ENCODE measurements at regions not wholly inside any gene's neighbourhood (a gene's known extent, or its start where the extent isn't known, plus 50 kb on each side); places are given as distances from the start of the nearest gene placed in this dataset.

- Histone ChIP-seq H3K36me3 (replicated peaks in 1 of 2; ENCODE audit: control insufficient read depth in 1 of 2, insufficient read depth in 2 of 2, low read length in 1 of 2) (no peaks in the 10 kb centered on the region), H3K27me3 (ENCODE audit: insufficient read depth) (no peaks in the 10 kb centered on the region), H4K20me1 (ENCODE audit: insufficient read depth) (no peaks in the 10 kb centered on the region), H3K9me3 (no peaks in the 10 kb centered on the region), H3K4me2 (no peak overlapping the region), H3K79me2 (ENCODE audit: insufficient read depth) (no peaks in the 10 kb centered on the region), H3K27ac (ENCODE audit: low read depth in 2 of 2, low read length in 1 of 2) (no peak overlapping the region), H2AFZ (ENCODE audit: low read depth) (no peak overlapping the region), H3K4me1 (ENCODE audit: control insufficient read depth in 1 of 2, insufficient read depth in 2 of 2, low read depth in 1 of 2, low read length in 1 of 2) (no peaks in the 10 kb centered on the region), H3K9ac (no peak overlapping the region), H3K4me3 (ENCODE audit: low read depth in 2 of 2, low read length in 1 of 2) (no peak overlapping the region), H3F3A (replicated peaks; ENCODE audit: insufficient read depth) (no peaks in the 10 kb centered on the region), H3K9me2 (no peaks in the 10 kb centered on the region)
- ChIA-PET CTCF (interaction anchor here (1.2 to 1.5 kb wide), 2 partner anchors 12 to 134 kb away, joined by 3 read pairs; no protein-coding TSS in a partner anchor), POLR2A (no interaction called here)
- no peak for DNase-seq
- no peak for TF ChIP-seq RXRA (IDR thresholded peaks at IDR 0.05; ENCODE audit: borderline replicate concordance, low read depth)
- TF ChIP-seq POLR2AphosphoS5 (IDR thresholded peaks at IDR 0.05; ENCODE audit: low read depth, low read length): no peak
- no peak for TF ChIP-seq RCOR1 (IDR thresholded peaks at IDR 0.05; ENCODE audit: low read length)
- no peak for TF ChIP-seq ELF1 (IDR thresholded peaks at IDR 0.05)
- TF ChIP-seq TAF1 (IDR thresholded peaks at IDR 0.05; ENCODE audit: borderline replicate concordance, low read depth, low read length): no peak
- no peak for TF ChIP-seq TEAD4 (IDR thresholded peaks at IDR 0.05; ENCODE audit: borderline replicate concordance, insufficient read depth)
- TF ChIP-seq, protein P1, sequence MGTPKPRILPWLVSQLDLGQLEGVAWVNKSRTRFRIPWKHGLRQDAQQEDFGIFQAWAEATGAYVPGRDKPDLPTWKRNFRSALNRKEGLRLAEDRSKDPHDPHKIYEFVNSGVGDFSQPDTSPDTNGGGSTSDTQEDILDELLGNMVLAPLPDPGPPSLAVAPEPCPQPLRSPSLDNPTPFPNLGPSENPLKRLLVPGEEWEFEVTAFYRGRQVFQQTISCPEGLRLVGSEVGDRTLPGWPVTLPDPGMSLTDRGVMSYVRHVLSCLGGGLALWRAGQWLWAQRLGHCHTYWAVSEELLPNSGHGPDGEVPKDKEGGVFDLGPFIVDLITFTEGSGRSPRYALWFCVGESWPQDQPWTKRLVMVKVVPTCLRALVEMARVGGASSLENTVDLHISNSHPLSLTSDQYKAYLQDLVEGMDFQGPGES (IDR thresholded peaks at IDR 0.05; ENCODE audit: low read depth, low read length): no peak
- TF ChIP-seq CTCF (IDR thresholded peaks at IDR 0.05): no peak
- TF ChIP-seq TCF12 (IDR thresholded peaks at IDR 0.05): no peak
- no peak for TF ChIP-seq RFX5 (IDR thresholded peaks at IDR 0.05; ENCODE audit: low read length)
- 9% methylated on average over 1 of the region's 1 CpG for WGBS (ENCODE audit: low lambda C conversion rate)
Observed at GRCh38 chr4:183384516-183384915, 59.9 kb upstream of the CDKN2AIP start.

GRCh38 chr4:183384983-183385382 lies 59.5 kb upstream of the CDKN2AIP start:
- CTCF ChIA-PET: interaction anchor here (1.2 to 1.5 kb wide), 2 partner anchors 12 to 135 kb away, joined by 3 read pairs; no protein-coding TSS in a partner anchor
- no peak for TF ChIP-seq CTCF (IDR thresholded peaks at IDR 0.05)
- TF ChIP-seq, protein P2, sequence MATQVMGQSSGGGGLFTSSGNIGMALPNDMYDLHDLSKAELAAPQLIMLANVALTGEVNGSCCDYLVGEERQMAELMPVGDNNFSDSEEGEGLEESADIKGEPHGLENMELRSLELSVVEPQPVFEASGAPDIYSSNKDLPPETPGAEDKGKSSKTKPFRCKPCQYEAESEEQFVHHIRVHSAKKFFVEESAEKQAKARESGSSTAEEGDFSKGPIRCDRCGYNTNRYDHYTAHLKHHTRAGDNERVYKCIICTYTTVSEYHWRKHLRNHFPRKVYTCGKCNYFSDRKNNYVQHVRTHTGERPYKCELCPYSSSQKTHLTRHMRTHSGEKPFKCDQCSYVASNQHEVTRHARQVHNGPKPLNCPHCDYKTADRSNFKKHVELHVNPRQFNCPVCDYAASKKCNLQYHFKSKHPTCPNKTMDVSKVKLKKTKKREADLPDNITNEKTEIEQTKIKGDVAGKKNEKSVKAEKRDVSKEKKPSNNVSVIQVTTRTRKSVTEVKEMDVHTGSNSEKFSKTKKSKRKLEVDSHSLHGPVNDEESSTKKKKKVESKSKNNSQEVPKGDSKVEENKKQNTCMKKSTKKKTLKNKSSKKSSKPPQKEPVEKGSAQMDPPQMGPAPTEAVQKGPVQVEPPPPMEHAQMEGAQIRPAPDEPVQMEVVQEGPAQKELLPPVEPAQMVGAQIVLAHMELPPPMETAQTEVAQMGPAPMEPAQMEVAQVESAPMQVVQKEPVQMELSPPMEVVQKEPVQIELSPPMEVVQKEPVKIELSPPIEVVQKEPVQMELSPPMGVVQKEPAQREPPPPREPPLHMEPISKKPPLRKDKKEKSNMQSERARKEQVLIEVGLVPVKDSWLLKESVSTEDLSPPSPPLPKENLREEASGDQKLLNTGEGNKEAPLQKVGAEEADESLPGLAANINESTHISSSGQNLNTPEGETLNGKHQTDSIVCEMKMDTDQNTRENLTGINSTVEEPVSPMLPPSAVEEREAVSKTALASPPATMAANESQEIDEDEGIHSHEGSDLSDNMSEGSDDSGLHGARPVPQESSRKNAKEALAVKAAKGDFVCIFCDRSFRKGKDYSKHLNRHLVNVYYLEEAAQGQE (IDR thresholded peaks at IDR 0.05; ENCODE audit: low read depth, low read length): no peak
- no peak for TF ChIP-seq GABPA (IDR thresholded peaks at IDR 0.05; ENCODE audit: low read depth)
- no peak for TF ChIP-seq FOXM1 (IDR thresholded peaks at IDR 0.05; ENCODE audit: low read depth)
- TF ChIP-seq FOSL2 (IDR thresholded peaks at IDR 0.05; ENCODE audit: borderline replicate concordance, low read depth): no peak
- no peak for TF ChIP-seq CHD2 (IDR thresholded peaks at IDR 0.05; ENCODE audit: low read length, partially characterized antibody)
- TF ChIP-seq, protein P3, sequence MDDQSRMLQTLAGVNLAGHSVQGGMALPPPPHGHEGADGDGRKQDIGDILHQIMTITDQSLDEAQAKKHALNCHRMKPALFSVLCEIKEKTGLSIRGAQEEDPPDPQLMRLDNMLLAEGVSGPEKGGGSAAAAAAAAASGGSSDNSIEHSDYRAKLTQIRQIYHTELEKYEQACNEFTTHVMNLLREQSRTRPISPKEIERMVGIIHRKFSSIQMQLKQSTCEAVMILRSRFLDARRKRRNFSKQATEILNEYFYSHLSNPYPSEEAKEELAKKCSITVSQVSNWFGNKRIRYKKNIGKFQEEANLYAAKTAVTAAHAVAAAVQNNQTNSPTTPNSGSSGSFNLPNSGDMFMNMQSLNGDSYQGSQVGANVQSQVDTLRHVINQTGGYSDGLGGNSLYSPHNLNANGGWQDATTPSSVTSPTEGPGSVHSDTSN (IDR thresholded peaks at IDR 0.05): no peak
- TF ChIP-seq GATA2 (CRISPR knock-in tag; IDR thresholded peaks at IDR 0.05): no peak
- TF ChIP-seq SIN3A (IDR thresholded peaks at IDR 0.05; ENCODE audit: borderline replicate concordance, low read depth, low read length): no peak
- TF ChIP-seq YY1 (IDR thresholded peaks at IDR 0.05; ENCODE audit: low read depth): no peak
- no peak for TF ChIP-seq SMC3 (IDR thresholded peaks at IDR 0.05; ENCODE audit: low read depth, low read length)
- no peak for TF ChIP-seq JUND (IDR thresholded peaks at IDR 0.05)

More at GRCh38 chr4:183384983-183385382, 59.5 kb upstream of the CDKN2AIP start:
- Histone ChIP-seq H3K9me3 (no peaks in the 10 kb centered on the region), H2AFZ (ENCODE audit: low read depth) (no peak overlapping the region), H3K27ac (ENCODE audit: low read depth in 2 of 2, low read length in 1 of 2) (no peak overlapping the region), H3K9ac (no peak overlapping the region), H4K20me1 (ENCODE audit: insufficient read depth) (no peaks in the 10 kb centered on the region), H3K4me3 (ENCODE audit: low read depth in 2 of 2, low read length in 1 of 2) (no peak overlapping the region), H3F3A (replicated peaks; ENCODE audit: insufficient read depth) (no peaks in the 10 kb centered on the region), H3K4me1 (ENCODE audit: control insufficient read depth in 1 of 2, insufficient read depth in 2 of 2, low read depth in 1 of 2, low read length in 1 of 2) (no peaks in the 10 kb centered on the region), H3K36me3 (replicated peaks in 1 of 2; ENCODE audit: control insufficient read depth in 1 of 2, insufficient read depth in 2 of 2, low read length in 1 of 2) (no peaks in the 10 kb centered on the region), H3K9me2 (no peaks in the 10 kb centered on the region), H3K27me3 (ENCODE audit: insufficient read depth) (no peaks in the 10 kb centered on the region), H3K4me2 (no peak overlapping the region), H3K79me2 (ENCODE audit: insufficient read depth) (no peaks in the 10 kb centered on the region)
- no peak for DNase-seq
- WGBS (ENCODE audit: low lambda C conversion rate): 64% methylated on average over 4 of the region's 7 CpGs
- POLR2A ChIA-PET: no interaction called here

All from SK-N-SH (cell line).